IMR-90 (cell line): ENCODE measurements at regions not wholly inside any gene's neighbourhood (a gene's known extent, or its start where the extent isn't known, plus 50 kb on each side); places are given as distances from the start of the nearest gene placed in this dataset.
A peak's percentile ranks its signal among the peaks of the same experiment; 100 is the strongest.

Source experiments
- ATAC-seq: fragments of 200-7000 bp; cut with Tn5 transposase; 2 replicates; pipeline ENCODE4 v1.9.1; 2020; ENCODE audit warnings: low read depth, mild to moderate bottlenecking, moderate library complexity
- BruUV-seq: library from RNA; stranded (reverse); fragments of 400-500 nt; replicated peaks from 2 replicates; lab custom pipeline; 2021; lab: Mats Ljungman, UMichigan
- CTCF ChIA-PET: fragments of 300-600 bp; formaldehyde crosslinking; extraction: SDS; loops from one replicate; lab custom pipeline; 2021; ENCODE audit warnings: antibody characterized with exemption; lab: Yijun Ruan, JAX
- POLR2A ChIA-PET: fragments of 300-600 bp; sonication (Branson Sonifier 250); formaldehyde crosslinking; loops from one replicate; lab custom pipeline; 2022; ENCODE audit warnings: antibody characterized with exemption; ENCODE audit not compliant: unreplicated experiment; lab: Charles Lee
- DNase-seq: peaks from one replicate; pipeline ENCODE4 v3.0.0; 2013
- H2AFZ ChIP-seq: replicated peaks from 2 replicates; pipeline ENCODE3; 2013; ENCODE audit warnings: low read length, mild to moderate bottlenecking; ENCODE audit not compliant: poor library complexity
- H2AK5ac ChIP-seq: 2 replicates; pipeline ENCODE4 v1.6.1; 2013; ENCODE audit warnings: low read depth, low read length, inconsistent platforms
- H2AK9ac ChIP-seq: replicated peaks from 2 replicates; pipeline ENCODE3; 2013; ENCODE audit warnings: mild to moderate bottlenecking, low read depth, low read length, moderate library complexity; ENCODE audit not compliant: poor library complexity
- H2BK120ac ChIP-seq: 2 replicates; pipeline ENCODE4 v1.6.1; 2013; ENCODE audit warnings: low read depth, low read length, inconsistent platforms
- H2BK15ac ChIP-seq: 3 replicates; pipeline ENCODE4 v1.6.1; 2013; ENCODE audit warnings: low read depth, low read length, inconsistent platforms
- H2BK20ac ChIP-seq: 2 replicates; pipeline ENCODE4 v1.6.1; 2013; ENCODE audit warnings: low read depth, mild to moderate bottlenecking, inconsistent platforms, low read length, moderate library complexity
- H2BK5ac ChIP-seq: 2 replicates; pipeline ENCODE4 v1.6.1; 2013; ENCODE audit warnings: mild to moderate bottlenecking, low read depth, low read length, inconsistent platforms; ENCODE audit not compliant: poor library complexity, severe bottlenecking
- H3K14ac ChIP-seq: replicated peaks from 2 replicates; pipeline ENCODE4 v1.6.1; 2013; ENCODE audit warnings: low read depth, low read length, inconsistent platforms
- H3K18ac ChIP-seq: 2 replicates; pipeline ENCODE4 v1.6.1; 2013; ENCODE audit warnings: low read depth, low read length, control low read depth
- H3K23ac ChIP-seq: 2 replicates; pipeline ENCODE4 v1.6.1; 2013; ENCODE audit warnings: low read depth, low read length, inconsistent platforms
- H3K27ac ChIP-seq: 2 replicates; pipeline ENCODE4 v1.5.1; 2013; ENCODE audit warnings: mild to moderate bottlenecking, control low read depth, low read length; ENCODE audit not compliant: insufficient read depth
- H3K27me3 ChIP-seq: 2 replicates; pipeline ENCODE4 v1.6.1; 2013; ENCODE audit warnings: low read length; ENCODE audit not compliant: control insufficient read depth, insufficient read depth
- H3K36me3 ChIP-seq: 2 replicates; pipeline ENCODE4 v1.6.1; 2013; ENCODE audit warnings: low read length, mixed read lengths; ENCODE audit not compliant: control insufficient read depth, insufficient read depth
- H3K4ac ChIP-seq: 2 replicates; pipeline ENCODE4 v1.6.1; 2013; ENCODE audit warnings: low read depth, low read length, inconsistent platforms
- H3K4me1 ChIP-seq: 2 replicates; pipeline ENCODE4 v1.6.1; 2013; ENCODE audit warnings: low read length, mixed read lengths; ENCODE audit not compliant: control insufficient read depth, insufficient read depth
- H3K4me2 ChIP-seq: 2 replicates; pipeline ENCODE4 v1.6.1; 2013; ENCODE audit warnings: low read depth, mild to moderate bottlenecking, control low read depth, low read length, moderate library complexity
- H3K4me3 ChIP-seq: 2 replicates; pipeline ENCODE4 v1.5.1; 2013; ENCODE audit warnings: low read depth, mild to moderate bottlenecking, control low read depth, low read length, moderate library complexity; ENCODE audit not compliant: insufficient read depth
- H3K56ac ChIP-seq: 2 replicates; pipeline ENCODE4 v1.6.1; 2013; ENCODE audit warnings: low read length, inconsistent platforms; ENCODE audit not compliant: insufficient read depth; ENCODE audit errors: extremely low read depth
- H3K79me1 ChIP-seq, 2 experiments: 2 replicates each; pipeline ENCODE4 v1.6.1; 2013; ENCODE audit warnings: low read length in 2 of 2, inconsistent platforms in 1 of 2, low read depth in 1 of 2
- H3K9ac ChIP-seq: 2 replicates; pipeline ENCODE4 v1.6.1; 2013; ENCODE audit warnings: low read depth, low read length, control low read depth
- H3K9me1 ChIP-seq: 2 replicates; pipeline ENCODE4 v1.6.1; 2013; ENCODE audit warnings: low read length, inconsistent platforms; ENCODE audit not compliant: insufficient read depth
- H3K9me3 ChIP-seq: 2 replicates; pipeline ENCODE4 v1.6.1; 2013; ENCODE audit warnings: low read length; ENCODE audit not compliant: control insufficient read depth, insufficient read depth
- H4K20me1 ChIP-seq: 2 replicates; pipeline ENCODE4 v1.6.1; 2013; ENCODE audit warnings: low read length, inconsistent platforms; ENCODE audit not compliant: insufficient read depth
- H4K5ac ChIP-seq: 2 replicates; pipeline ENCODE4 v1.6.1; 2013; ENCODE audit warnings: mild to moderate bottlenecking, low read depth, low read length, control low read depth
- H4K8ac ChIP-seq, 2 experiments: 2 replicates each; pipeline ENCODE4 v1.6.1; 2013; ENCODE audit warnings: low read depth in 2 of 2, low read length in 2 of 2, control low read depth in 1 of 2, inconsistent platforms in 1 of 2
- H4K91ac ChIP-seq: 2 replicates; pipeline ENCODE4 v1.6.1; 2013; ENCODE audit warnings: low read depth, low read length, inconsistent platforms; ENCODE audit not compliant: insufficient read depth
- CEBPB ChIP-seq: IDR thresholded peaks from 2 replicates; pipeline ENCODE4 v1.6.1; 2012; ENCODE audit warnings: low read depth, low read length, improper control_type of control experiment
- MXI1 ChIP-seq: IDR thresholded peaks from 2 replicates; pipeline ENCODE4 v1.6.1; 2012; ENCODE audit warnings: low read depth, mild to moderate bottlenecking, low read length, moderate library complexity, borderline replicate concordance
- POLR2A ChIP-seq: IDR thresholded peaks from 2 replicates; pipeline ENCODE4 v1.6.1; 2012; ENCODE audit warnings: mild to moderate bottlenecking, low read depth, low read length
- WGBS, 2 experiments: methylation state at CpG; one replicate each; pipeline versions ENCODE4 v1.1.5 to v1.1.7; 2013; ENCODE audit warnings: missing lambda C conversion rate in 2 of 2; ENCODE audit not compliant: insufficient read length in 1 of 2; ENCODE audit errors: extremely low coverage in 2 of 2; 5-methylcytosine and 5-hydroxymethylcytosine counted together
- dilution Hi-C: fragments of 300-500 bp; cut with HindIII; formaldehyde crosslinking; loops from one replicate; pipeline ENCODE4 v1.14.3; 2018; ENCODE audit warnings: low sequenced_read_pairs; ENCODE audit not compliant: unreplicated experiment
- in situ Hi-C: fragments of 300-500 bp; cut with MboI; formaldehyde crosslinking; loops from 3 replicates; pipeline ENCODE4 v1.14.3; 2019; ENCODE audit warnings: low sequenced_read_pairs, inconsistent platforms, mixed read lengths
- intact Hi-C: fragments of 100-400 bp; cut with micrococcal nuclease; formaldehyde crosslinking; loops from 2 replicates; pipeline ENCODE4 v1.10.0; 2022

DNA sequence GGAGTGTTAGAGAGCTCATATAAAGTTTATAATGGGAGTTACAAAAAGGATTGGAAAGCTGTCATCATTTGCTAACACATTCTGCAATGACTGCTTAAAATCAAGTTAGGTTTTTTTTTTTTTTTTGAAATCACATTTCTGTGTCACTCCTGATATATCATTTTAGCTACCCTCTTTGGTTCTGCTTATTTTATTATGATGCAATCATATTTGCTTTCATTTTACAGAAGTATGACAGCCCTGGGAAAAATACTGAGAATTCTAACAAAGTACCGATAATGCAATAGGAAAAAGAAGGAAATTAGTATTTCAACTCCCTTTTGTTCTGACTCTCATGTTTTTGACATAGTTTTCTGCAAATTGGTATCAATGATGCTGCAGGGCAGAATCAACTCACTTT, 71.6 kb upstream of the MDGA2 start:
- no peaks in the 10 kb centered on the region for H3K36me3 ChIP-seq

More for the DNA sequence above, 71.6 kb upstream of the MDGA2 start:
- Histone ChIP-seq H3K4ac (no peak overlapping the region), H3K18ac (no peak overlapping the region), H2BK20ac (no peak overlapping the region), H4K20me1 (no peaks in the 10 kb centered on the region), H3K9me1 (no peaks in the 10 kb centered on the region), H2AK9ac (no peak overlapping the region), H3K4me2 (no peak overlapping the region), H3K9me3 (0 out of 2 replicates have a peak, but pooled peaks cover 2% of the 10 kb centered on the region), H2AK5ac (no peak overlapping the region), H2BK120ac (no peak overlapping the region), H3K56ac (no peak overlapping the region), H4K91ac (no peak overlapping the region), H3K4me1 (no peaks in the 10 kb centered on the region), H4K8ac (no peak overlapping the region), H3K27ac (no peak overlapping the region), H4K5ac (no peak overlapping the region), H3K4me3 (no peak overlapping the region), H3K79me1 (no peaks in the 10 kb centered on the region), H2BK15ac (no peak overlapping the region), H3K14ac (no peak overlapping the region), H3K27me3 (no peaks in the 10 kb centered on the region), H3K23ac (no peak overlapping the region), H2AFZ (no peak overlapping the region), H2BK5ac (no peak overlapping the region), H3K9ac (no peak overlapping the region)
- DNase-seq = no peak
- TF ChIP-seq CEBPB (peak; percentile 47), MXI1 (no peak), POLR2A (no peak)
- BruUV-seq = no TSS peak
- dilution Hi-C loops = no loop called here
- intact Hi-C loops = no loop called here
- ATAC-seq = no peak
- no CpG with 5 or more reads among the region's 1 CpG for WGBS, 2 experiments
- in situ Hi-C loops = no loop called here
- ChIA-PET POLR2A (no interaction called here), CTCF (no interaction called here)
